Pancreas (tissue), 10 donors: ENCODE measurements at regions not wholly inside any gene's neighbourhood (a gene's known extent, or its start where the extent isn't known, plus 50 kb on each side); places are given as distances from the start of the nearest gene placed in this dataset.

Source experiments
- ATAC-seq, 4 donors: fragments of 200-7000 bp; cut with Tn5 transposase; one replicate each; pipeline versions ENCODE4 v1.8.0 to v1.9.1; 2020; ENCODE audit warnings: mild to moderate bottlenecking in 4 of 4, moderate library complexity in 4 of 4
- DNase-seq, 6 donors: peaks; one replicate each; pipeline ENCODE4 v3.0.0-alpha.2; 2020
- FAIRE-seq: peaks from 2 replicates; lab custom pipeline; 2012; peaks lifted over from hg19 to GRCh38; lab: Jason Lieb, UNC
- H3K27ac ChIP-seq, 4 donors: fragments of 200-600 bp; sonication (generic); 1 replicate in 3 of 4; 2 replicates in 1 of 4; pipeline versions ENCODE4 v1.5.0 to v1.8.0; 2020
- H3K27me3 ChIP-seq, 4 donors: fragments of 200-600 bp; one replicate each; pipeline ENCODE4 v1.8.0; 2021
- H3K36me3 ChIP-seq, 3 donors: fragments of 200-600 bp; sonication (generic) in 1 of 3; one replicate each; pipeline versions ENCODE4 v1.5.0 to v1.8.0; 2020 to 2021
- H3K4me1 ChIP-seq, 3 donors: fragments of 200-600 bp; one replicate each; pipeline ENCODE4 v1.8.0; 2021
- H3K4me3 ChIP-seq, 4 donors: fragments of 200-600 bp; sonication (generic) in 2 of 4; one replicate each; pipeline versions ENCODE4 v1.5.0 to v1.8.0; 2020 to 2021
- H3K9me3 ChIP-seq, 4 donors: fragments of 200-600 bp; one replicate each; pipeline ENCODE4 v1.8.0; 2021
- WGBS, 2 donors: extraction: QIAGEN DNeasy Blood & Tissue Kit; methylation state at CpG; one replicate each; pipeline ENCODE4 v1.1.7; 2013; 5-methylcytosine and 5-hydroxymethylcytosine counted together
- intact Hi-C, 3 donors: fragments of 100-400 bp; cut with DNase I; formaldehyde crosslinking; loops; one replicate each; pipeline versions ENCODE4 v1.11.1 to v1.14.2; 2022
- TF ChIP-seq, protein P1 (sequence below), 4 donors: fragments of 200-600 bp; sonication (generic) in 3 of 4; IDR thresholded peaks; one replicate each; pipeline versions ENCODE4 v1.5.0 to v1.8.0; 2021; ENCODE audit warnings: antibody characterized with exemption in 4 of 4
- donor health status: healthy with polysubstance abuse.
- donor health status: DM: no; HTN: no; CAD: no; lungs with moderate emphysema.
- donor health status: DM: no; HTN: no; CAD: no.
- donor health status: control.
- donor health status: control.
- donor health status: Bipolar disorder and iron deficiency.
- donor health status: DM: yes; HTN: yes; CAD: no.
- donor health status: DM: no; HTN: no; CAD: no.
- donor health status: DM: no; HTN: no; CAD: no.
- donor health status: DM: yes; HTN: yes; CAD: no.

DNA sequence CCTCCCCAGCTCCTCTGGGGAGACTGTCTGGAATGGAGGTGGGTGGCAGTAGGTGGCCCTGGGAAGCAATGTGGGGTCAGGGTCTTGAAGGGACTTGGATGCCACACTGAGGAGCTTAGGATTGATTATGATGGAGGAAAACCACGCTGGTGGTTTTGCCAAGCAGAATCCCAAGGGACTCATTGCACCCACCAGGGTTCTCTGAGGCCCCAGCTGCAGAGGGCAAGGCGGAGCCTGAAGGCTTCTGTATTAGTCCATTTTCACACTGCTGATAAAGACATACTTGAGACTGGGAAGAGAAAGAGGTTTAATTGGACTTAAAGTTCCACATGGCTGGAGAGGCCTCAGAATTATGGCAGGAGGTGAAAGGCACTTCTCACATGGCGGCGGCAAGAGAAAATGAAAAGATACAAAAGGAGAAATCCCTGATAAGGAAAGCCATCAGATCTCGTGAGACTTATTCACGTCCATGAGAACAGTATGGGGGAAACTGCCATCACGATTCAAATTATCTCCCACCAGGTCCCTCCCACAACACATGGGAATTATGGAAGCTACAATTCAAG lies 87.2 kb upstream of the YWHAQ start:
- Histone ChIP-seq H3K4me1 (no peaks in the 10 kb centered on the region), H3K27ac (no peak overlapping the region), H3K4me3 (no peak overlapping the region), H3K27me3 (no peaks in the 10 kb centered on the region), H3K9me3 (no peaks in the 10 kb centered on the region), H3K36me3 (no peaks in the 10 kb centered on the region)
- intact Hi-C loops, result no loop called here
- whole genome bisulfite sequencing, 2 donors, result 86 to 91% methylated on average over 7 of the region's 7 CpGs
- FAIRE-seq (no peak), DNase-seq (no peak), ATAC-seq (no peak)
- TF ChIP-seq, protein P1, sequence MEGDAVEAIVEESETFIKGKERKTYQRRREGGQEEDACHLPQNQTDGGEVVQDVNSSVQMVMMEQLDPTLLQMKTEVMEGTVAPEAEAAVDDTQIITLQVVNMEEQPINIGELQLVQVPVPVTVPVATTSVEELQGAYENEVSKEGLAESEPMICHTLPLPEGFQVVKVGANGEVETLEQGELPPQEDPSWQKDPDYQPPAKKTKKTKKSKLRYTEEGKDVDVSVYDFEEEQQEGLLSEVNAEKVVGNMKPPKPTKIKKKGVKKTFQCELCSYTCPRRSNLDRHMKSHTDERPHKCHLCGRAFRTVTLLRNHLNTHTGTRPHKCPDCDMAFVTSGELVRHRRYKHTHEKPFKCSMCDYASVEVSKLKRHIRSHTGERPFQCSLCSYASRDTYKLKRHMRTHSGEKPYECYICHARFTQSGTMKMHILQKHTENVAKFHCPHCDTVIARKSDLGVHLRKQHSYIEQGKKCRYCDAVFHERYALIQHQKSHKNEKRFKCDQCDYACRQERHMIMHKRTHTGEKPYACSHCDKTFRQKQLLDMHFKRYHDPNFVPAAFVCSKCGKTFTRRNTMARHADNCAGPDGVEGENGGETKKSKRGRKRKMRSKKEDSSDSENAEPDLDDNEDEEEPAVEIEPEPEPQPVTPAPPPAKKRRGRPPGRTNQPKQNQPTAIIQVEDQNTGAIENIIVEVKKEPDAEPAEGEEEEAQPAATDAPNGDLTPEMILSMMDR (IDR thresholded peaks at IDR 0.05), result no peak

DNA sequence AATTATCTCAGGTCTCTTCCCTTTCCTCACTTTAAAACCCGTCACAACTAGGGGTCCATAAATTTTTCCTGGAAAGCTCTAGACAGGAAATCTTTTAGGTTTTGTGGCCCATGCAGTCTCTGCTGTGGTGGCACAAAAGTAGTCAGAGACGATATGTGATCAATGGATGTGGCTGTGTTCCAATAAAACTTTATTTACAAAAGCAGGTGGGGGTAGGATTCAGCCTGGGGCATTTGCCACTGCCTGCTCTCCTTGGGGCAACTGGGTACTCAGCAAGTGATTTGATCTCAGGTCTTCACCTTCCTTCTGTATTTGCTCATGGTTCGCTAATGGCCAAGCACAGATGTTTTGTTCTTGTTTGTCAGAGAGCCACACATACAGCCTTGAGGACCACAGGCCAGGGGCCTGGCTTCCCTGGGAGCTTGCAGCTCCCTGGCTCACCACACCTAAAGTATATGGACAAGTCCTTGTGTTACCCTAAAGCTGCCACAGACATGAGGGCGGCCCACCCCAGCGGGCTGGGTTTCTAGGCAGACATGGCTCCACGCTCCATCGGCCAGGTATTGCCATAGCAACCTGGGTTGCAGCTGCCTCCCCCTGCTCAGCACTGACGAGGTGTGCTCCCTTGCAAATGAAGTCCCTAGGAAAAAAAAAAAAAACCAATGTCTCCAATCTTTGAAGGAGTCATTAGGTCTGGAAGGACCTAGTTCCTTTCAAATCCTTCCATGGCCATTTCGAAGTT lies 89.7 kb upstream of the YWHAQ start:
- intact Hi-C loops, result no loop called here
- Histone ChIP-seq H3K27ac (no peak overlapping the region), H3K27me3 (no peaks in the 10 kb centered on the region), H3K9me3 (no peaks in the 10 kb centered on the region), H3K4me3 (no peak overlapping the region), H3K4me1 (no peaks in the 10 kb centered on the region), H3K36me3 (no peaks in the 10 kb centered on the region)
- DNase-seq (no peak), FAIRE-seq (no peak), ATAC-seq (no peak)
- 90 to 91% methylated on average over 9 of the region's 9 CpGs for WGBS, 2 donors
- TF ChIP-seq, protein P1 (IDR thresholded peaks at IDR 0.05), result no peak

DNA sequence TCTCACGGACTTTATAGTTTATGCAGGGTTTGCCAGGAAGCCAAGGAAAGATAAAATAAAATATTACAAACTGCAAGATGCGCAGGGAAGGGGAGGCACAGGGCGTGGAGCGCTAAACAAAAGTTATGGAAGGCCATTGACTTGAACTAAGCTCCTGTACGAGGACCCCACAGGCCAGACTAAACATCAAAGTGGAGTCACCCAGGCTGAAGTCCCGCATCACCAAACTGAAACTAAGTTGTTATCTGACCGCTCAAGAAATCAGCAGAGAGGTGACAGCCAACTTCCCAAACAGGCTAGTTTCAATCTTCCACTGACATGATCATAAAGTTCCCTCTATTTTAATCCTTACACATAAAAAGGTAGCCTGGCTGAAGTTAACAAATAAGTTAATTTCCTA lies 90.5 kb upstream of the YWHAQ start:
- ATAC-seq (no peak), DNase-seq (no peak), FAIRE-seq (no peak)
- intact Hi-C loops, result no loop called here
- Histone ChIP-seq H3K27ac (no peak overlapping the region), H3K4me3 (no peak overlapping the region), H3K36me3 (no peaks in the 10 kb centered on the region), H3K4me1 (no peaks in the 10 kb centered on the region), H3K9me3 (no peaks in the 10 kb centered on the region), H3K27me3 (no peaks in the 10 kb centered on the region)
- TF ChIP-seq, protein P1 (IDR thresholded peaks at IDR 0.05), result no peak
- 80 to 86% methylated on average over 7 of the region's 7 CpGs for WGBS, 2 donors

DNA sequence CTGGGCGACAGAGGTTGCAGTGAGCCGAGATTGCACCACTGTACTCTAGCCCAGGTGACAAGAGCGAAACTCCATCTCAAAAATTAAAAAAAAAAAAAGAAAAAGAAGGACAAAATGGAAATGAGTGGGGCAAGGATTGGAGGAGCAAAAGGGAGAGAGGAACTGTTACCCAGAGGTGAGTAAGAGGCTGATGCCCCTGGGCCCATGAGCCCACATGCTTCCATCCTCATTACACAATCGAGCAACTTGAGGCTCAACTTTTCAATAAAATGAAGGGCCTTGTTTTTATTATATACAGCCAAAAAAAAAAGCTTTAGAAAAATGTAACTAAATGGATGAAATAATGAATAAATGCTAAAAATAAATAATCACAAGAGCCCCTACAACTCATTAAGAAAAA lies 91.7 kb upstream of the YWHAQ start:
- Histone ChIP-seq H3K27me3 (no peaks in the 10 kb centered on the region), H3K27ac (no peak overlapping the region), H3K4me1 (no peaks in the 10 kb centered on the region), H3K36me3 (no peaks in the 10 kb centered on the region), H3K9me3 (no peaks in the 10 kb centered on the region), H3K4me3 (no peak overlapping the region)
- FAIRE-seq, result no peak
- WGBS, 2 donors, result 97 to 98% methylated on average over 3 to 4 of the region's 4 CpGs
- no peak for DNase-seq
- intact Hi-C loops, result no loop called here
- TF ChIP-seq, protein P1 (IDR thresholded peaks at IDR 0.05), result no peak
- ATAC-seq, result no peak

DNA sequence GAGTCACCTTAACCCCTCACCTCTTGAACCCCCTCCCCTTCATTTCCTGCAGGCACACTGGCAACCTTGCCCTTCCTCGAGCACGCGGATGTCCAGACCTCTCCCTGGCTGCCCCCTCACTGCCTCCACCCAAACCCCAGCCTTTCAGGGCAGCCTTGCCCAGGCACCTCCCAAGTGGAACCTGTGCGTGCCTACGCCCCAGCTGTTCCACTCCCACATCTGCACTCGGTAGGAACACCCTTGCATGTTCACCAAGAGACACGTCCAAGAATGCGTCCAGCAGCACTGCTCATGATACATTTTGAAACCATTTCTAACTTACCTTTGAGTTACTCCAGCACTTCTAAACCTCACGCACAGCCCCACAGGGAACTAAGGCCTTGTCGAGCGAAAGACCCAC lies 93.8 kb upstream of the YWHAQ start:
- Histone ChIP-seq H3K27me3 (no peaks in the 10 kb centered on the region), H3K36me3 (no peaks in the 10 kb centered on the region), H3K9me3 (no peaks in the 10 kb centered on the region), H3K4me3 (no peak overlapping the region), H3K27ac (no peak overlapping the region), H3K4me1 (no peaks in the 10 kb centered on the region)
- whole genome bisulfite sequencing, 2 donors, result 84 to 85% methylated on average over 11 of the region's 11 CpGs
- FAIRE-seq (no peak), DNase-seq (no peak), ATAC-seq (no peak)
- TF ChIP-seq, protein P1 (IDR thresholded peaks at IDR 0.05), result no peak
- intact Hi-C loops, result no loop called here
